Upper lobe of left lung (tissue), 6 donors: ENCODE measurements at regions not wholly inside any gene's neighbourhood (a gene's known extent, or its start where the extent isn't known, plus 50 kb on each side); places are given as distances from the start of the nearest gene placed in this dataset.

Source experiments
- ATAC-seq, 2 donors: fragments of 200-7000 bp; cut with Tn5 transposase; one replicate each; pipeline ENCODE4 v1.9.1; 2022; ENCODE audit warnings: mild to moderate bottlenecking in 2 of 2, moderate library complexity in 2 of 2; ENCODE audit not compliant: low FRiP score in 2 of 2
- DNase-seq, 2 donors: peaks; one replicate each; pipeline ENCODE4 v3.0.0-alpha.2; 2019 to 2020
- H3K27ac ChIP-seq, 4 donors: fragments of 200-600 bp; sonication (generic); one replicate each; pipeline ENCODE4 v1.5.1; 2016 to 2019
- H3K27me3 ChIP-seq, 4 donors: fragments of 200-600 bp; sonication (generic); one replicate each; pipeline ENCODE4 v1.5.1; 2017 to 2019
- H3K36me3 ChIP-seq, 4 donors: fragments of 200-600 bp; sonication (generic); one replicate each; pipeline ENCODE4 v1.5.1; 2016 to 2019
- H3K4me1 ChIP-seq, 4 donors: fragments of 200-600 bp; sonication (generic); one replicate each; pipeline ENCODE4 v1.5.1; 2018 to 2019
- H3K4me3 ChIP-seq, 4 donors: fragments of 200-600 bp; sonication (generic); one replicate each; pipeline ENCODE4 v1.5.1; 2017 to 2019; ENCODE audit warnings: mild to moderate bottlenecking in 2 of 4, moderate library complexity in 1 of 4
- H3K9me3 ChIP-seq, 4 donors: fragments of 200-600 bp; sonication (generic); one replicate each; pipeline ENCODE4 v1.5.1; 2018 to 2019
- EP300 ChIP-seq, 4 donors: sonication (generic); formaldehyde crosslinking; IDR thresholded peaks; one replicate each; pipeline ENCODE4 v1.5.1; 2017; ENCODE audit warnings: antibody characterized with exemption in 4 of 4, control low read depth in 2 of 4
- POLR2A ChIP-seq, 4 donors: fragments of 450-650 bp; IDR thresholded peaks; one replicate each; pipeline ENCODE4 v1.5.1; 2016 to 2017; ENCODE audit warnings: antibody characterized with exemption in 4 of 4, mild to moderate bottlenecking in 2 of 4
- POLR2AphosphoS5 ChIP-seq, 2 donors: sonication (generic); formaldehyde crosslinking; IDR thresholded peaks; one replicate each; pipeline ENCODE4 v1.5.1; 2017; ENCODE audit warnings: antibody characterized with exemption in 2 of 2
- WGBS, 2 donors: methylation state at CpG; one replicate each; pipeline ENCODE4 v1.1.5; 2017 to 2018; 5-methylcytosine and 5-hydroxymethylcytosine counted together
- TF ChIP-seq, protein P1 (sequence below), 6 experiments: fragments of 450-650 bp in 4 of 6; fragments of 200-600 bp in 2 of 6; sonication (generic) in 2 of 6; IDR thresholded peaks; one replicate each; pipeline ENCODE4 v1.5.1; 2016 to 2019; ENCODE audit warnings: antibody characterized with exemption in 6 of 6
- donor health status: DM: no; HTN: no; CAD: no; lungs with moderate emphysema.
- donor health status: DM: no; HTN: yes; CAD: no; lungs with severe emphysema.

DNA sequence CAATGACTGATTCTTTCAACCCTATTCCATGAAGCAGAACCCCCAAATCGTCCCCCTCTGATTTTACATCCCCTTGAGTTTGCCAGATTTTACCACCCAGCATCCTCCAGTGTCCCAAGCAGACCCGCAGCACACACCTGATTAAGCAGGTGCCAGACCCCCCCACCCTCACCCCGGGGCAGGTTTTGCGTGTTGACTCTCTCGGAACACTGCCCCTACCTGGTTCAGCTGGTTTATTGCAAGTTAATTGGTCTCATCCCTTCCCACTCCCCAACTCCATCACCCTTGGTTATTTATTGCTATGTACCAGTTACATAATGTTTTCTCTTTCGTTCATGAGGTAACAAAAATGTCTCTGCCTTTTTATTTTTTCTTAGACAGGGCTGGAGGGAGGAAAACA lies 258.4 kb downstream of the BCOR start:
- Histone ChIP-seq H3K27me3 (no peaks in the 10 kb centered on the region), H3K36me3 (no peaks in the 10 kb centered on the region), H3K4me1 (no peaks in the 10 kb centered on the region), H3K27ac (no peak overlapping the region), H3K9me3 (no peaks in the 10 kb centered on the region), H3K4me3 (no peak overlapping the region)
- TF ChIP-seq POLR2A (IDR thresholded peaks at IDR 0.05) (no peak), POLR2AphosphoS5 (IDR thresholded peaks at IDR 0.05) (no peak), EP300 (IDR thresholded peaks at IDR 0.05) (no peak)
- TF ChIP-seq, protein P1, sequence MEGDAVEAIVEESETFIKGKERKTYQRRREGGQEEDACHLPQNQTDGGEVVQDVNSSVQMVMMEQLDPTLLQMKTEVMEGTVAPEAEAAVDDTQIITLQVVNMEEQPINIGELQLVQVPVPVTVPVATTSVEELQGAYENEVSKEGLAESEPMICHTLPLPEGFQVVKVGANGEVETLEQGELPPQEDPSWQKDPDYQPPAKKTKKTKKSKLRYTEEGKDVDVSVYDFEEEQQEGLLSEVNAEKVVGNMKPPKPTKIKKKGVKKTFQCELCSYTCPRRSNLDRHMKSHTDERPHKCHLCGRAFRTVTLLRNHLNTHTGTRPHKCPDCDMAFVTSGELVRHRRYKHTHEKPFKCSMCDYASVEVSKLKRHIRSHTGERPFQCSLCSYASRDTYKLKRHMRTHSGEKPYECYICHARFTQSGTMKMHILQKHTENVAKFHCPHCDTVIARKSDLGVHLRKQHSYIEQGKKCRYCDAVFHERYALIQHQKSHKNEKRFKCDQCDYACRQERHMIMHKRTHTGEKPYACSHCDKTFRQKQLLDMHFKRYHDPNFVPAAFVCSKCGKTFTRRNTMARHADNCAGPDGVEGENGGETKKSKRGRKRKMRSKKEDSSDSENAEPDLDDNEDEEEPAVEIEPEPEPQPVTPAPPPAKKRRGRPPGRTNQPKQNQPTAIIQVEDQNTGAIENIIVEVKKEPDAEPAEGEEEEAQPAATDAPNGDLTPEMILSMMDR (IDR thresholded peaks at IDR 0.05) = no peak
- no peak for DNase-seq
- WGBS, 2 donors = 59 to 93% methylated on average over 6 of the region's 6 CpGs
- no peak for ATAC-seq

DNA sequence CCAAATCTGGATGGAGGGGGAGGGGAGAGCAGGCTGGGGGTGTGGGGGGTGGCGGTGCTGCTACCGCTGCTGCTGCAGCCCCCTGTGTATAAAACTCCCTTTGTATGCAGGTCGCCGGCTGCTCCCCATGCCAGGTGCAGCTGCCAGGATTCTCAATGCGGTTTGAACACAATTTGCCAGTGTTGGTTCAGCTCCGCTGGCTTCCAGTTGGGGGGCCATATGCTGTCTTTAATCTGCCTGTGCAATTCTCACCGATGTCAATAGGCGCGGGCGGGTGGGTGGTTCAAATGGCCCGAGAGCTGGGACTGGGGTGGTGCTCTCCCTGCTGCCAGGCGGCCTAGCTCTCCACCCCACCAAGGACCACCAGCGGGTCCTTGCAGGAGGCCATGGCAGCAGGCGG lies 257.6 kb downstream of the BCOR start:
- H3K36me3 ChIP-seq = no peaks in the 10 kb centered on the region
- TF ChIP-seq POLR2A (IDR thresholded peaks at IDR 0.05) (no peak), EP300 (IDR thresholded peaks at IDR 0.05) (no peak), POLR2AphosphoS5 (IDR thresholded peaks at IDR 0.05) (no peak)
- TF ChIP-seq, protein P1 (IDR thresholded peaks at IDR 0.05) = no peak
- no peak overlapping the region for H3K4me3 ChIP-seq
- ATAC-seq (no peak), DNase-seq (no peak)
- H3K9me3 ChIP-seq = no peaks in the 10 kb centered on the region
- H3K4me1 ChIP-seq = no peaks in the 10 kb centered on the region
- WGBS, 2 donors = 87 to 92% methylated on average over 5 to 9 of the region's 14 CpGs
- no peak overlapping the region for H3K27ac ChIP-seq
- no peaks in the 10 kb centered on the region for H3K27me3 ChIP-seq

DNA sequence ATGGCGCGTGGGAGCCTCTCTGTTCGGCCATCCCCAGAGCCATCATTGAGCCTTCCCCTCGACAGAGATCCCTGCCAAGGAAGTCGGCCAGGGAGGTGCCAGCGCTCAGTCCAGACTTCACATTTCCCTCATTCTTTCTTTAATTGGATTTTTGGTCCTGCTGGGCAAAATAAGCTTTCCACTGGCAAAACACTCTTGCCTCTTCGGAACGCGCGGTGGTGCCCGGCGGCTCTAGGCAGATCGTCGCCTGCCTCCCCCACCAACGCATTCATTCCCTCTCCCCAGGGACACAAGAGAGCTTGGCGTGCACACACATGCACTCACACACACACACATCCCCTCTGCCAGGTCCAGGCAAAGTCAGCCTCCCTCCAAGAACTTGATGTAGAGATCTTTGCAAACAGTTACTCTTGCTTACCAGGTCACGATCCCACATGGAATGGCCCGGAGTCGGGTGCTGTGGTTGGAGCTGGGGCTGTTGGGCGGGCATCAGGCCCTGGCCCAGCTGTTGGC lies 257.1 kb downstream of the BCOR start:
- no peak overlapping the region for H3K27ac ChIP-seq
- DNase-seq = peak in 1 of 2 donors; percentile 30

DNA sequence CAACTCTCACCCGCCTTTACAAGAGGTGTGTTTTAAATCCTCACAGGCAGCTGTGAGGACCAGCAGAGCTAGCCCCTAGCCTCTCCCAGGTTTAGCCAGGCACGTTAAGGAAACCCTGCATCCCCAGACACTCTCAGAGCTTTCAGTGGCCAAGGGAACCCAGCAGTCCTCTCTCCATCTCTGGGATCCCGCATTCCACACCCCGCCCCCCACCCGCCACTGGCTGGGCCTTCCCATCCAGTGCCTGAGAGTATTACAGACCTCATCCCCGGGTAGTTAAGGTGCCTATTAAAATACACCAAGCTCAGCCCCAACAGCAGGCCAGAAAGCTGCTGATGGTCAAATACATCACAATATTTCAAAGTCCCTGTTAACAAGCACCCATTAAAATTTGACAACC lies 256.2 kb downstream of the BCOR start:
- WGBS, 2 donors = 61 to 100% methylated on average over 1 to 6 of the region's 6 CpGs

More for the DNA sequence above, 257.1 kb downstream of the BCOR start:
- Histone ChIP-seq H3K36me3 (no peaks in the 10 kb centered on the region), H3K4me1 (no peaks in the 10 kb centered on the region), H3K27me3 (no peaks in the 10 kb centered on the region), H3K9me3 (no peaks in the 10 kb centered on the region), H3K4me3 (no peak overlapping the region)
- TF ChIP-seq, protein P1 (IDR thresholded peaks at IDR 0.05) = no peak
- TF ChIP-seq POLR2AphosphoS5 (IDR thresholded peaks at IDR 0.05) = no peak
- no peak for TF ChIP-seq POLR2A (IDR thresholded peaks at IDR 0.05)
- no peak for TF ChIP-seq EP300 (IDR thresholded peaks at IDR 0.05)
- ATAC-seq = no peak
- WGBS, 2 donors = 88 to 91% methylated on average over 14 to 20 of the region's 20 CpGs

More for the DNA sequence above, 256.2 kb downstream of the BCOR start:
- Histone ChIP-seq H3K4me3 (no peak overlapping the region), H3K9me3 (no peaks in the 10 kb centered on the region), H3K36me3 (no peaks in the 10 kb centered on the region), H3K27me3 (no peaks in the 10 kb centered on the region), H3K4me1 (no peaks in the 10 kb centered on the region), H3K27ac (no peak overlapping the region)
- TF ChIP-seq POLR2A (IDR thresholded peaks at IDR 0.05) (no peak), EP300 (IDR thresholded peaks at IDR 0.05) (no peak), POLR2AphosphoS5 (IDR thresholded peaks at IDR 0.05) (no peak)
- TF ChIP-seq, protein P1 (IDR thresholded peaks at IDR 0.05) = no peak
- DNase-seq = no peak
- no peak for ATAC-seq
